ENCODE measurements at regions not wholly inside any gene's neighbourhood (a gene's known extent, or its start where the extent isn't known, plus 50 kb on each side); places are given as distances from the start of the nearest gene placed in this dataset.
A peak's percentile ranks its signal among the peaks of the same experiment; 100 is the strongest.
"Not testable (repeated sequence)": the region's sequence is repeated elsewhere in the genome, so short reads cannot be mapped to it uniquely, and the experiment has no call there.

DNA sequence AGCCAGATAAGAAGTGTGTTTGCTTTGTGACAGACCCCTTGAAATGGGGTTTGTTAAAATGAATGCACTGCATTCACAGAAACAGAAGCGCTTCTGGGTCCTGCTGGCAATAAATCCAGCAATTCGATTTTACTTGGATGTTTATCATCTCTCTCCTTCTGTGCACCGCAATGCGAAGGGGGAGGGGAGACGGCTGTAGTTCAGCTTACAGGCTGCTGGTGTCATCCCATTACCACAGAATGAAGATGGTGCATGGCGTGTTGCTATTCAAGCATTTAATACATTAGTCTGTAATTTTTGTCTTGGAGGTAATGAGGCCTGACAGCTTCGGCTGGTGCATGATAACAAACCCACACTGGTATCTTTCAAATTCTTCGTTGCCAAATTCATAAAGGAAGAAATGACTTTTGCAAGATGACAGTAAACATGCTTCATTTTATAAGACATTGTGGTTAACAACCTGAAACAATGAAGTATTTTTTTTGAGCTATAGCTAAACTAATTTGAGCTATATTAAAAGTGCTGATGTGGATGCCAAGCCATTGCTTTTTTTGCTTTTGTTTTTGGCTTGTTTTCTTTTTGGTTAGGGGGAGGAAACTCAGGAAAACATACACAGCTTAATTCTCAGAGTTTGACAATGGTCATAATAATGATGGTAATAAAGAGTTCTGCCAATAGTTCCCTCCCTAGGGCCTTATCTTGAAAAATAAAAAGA, 418.3 kb downstream of the OTOL1 start:
- peak; percentile 63 for DNase-seq (ENCODE audit: low read depth)

DNA sequence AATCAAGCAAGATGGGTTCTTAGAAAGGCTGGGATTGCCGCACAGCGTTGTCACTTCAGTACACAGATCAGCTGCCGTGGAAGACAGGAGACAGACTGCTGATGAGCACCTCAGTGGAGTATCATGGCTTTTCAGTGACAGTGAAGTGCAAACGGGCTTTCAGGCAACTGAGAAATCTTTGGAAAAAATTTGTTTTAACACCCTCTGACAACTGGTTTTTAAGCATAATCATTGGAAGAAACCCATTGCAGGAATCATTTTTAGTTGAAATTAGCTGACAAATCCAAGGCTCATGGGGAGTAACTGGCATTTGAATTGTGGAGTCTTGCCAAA, 418.8 kb downstream of the OTOL1 start:
- peak; percentile 4 for DNase-seq (ENCODE audit: low read depth)

DNA sequence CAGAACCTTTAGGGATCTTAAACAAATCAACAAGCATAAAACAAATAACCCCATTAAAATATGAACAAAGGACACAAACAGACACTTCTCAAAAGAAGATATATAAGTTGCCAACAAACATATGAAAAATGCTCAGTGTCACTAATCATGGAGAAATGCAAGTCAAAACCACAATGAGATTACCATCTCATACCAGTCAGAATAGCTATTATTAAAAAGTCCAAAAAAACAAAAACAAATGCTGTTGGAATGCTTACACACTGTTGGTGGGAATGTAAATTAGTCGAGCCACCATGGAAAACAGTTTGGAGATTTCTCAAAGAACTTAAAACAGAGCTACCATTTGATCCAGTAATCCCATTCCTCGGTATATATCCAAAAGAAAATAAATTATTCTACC, 423.6 kb downstream of the OTOL1 start:
- no peak for DNase-seq (ENCODE audit: low read depth)

DNA sequence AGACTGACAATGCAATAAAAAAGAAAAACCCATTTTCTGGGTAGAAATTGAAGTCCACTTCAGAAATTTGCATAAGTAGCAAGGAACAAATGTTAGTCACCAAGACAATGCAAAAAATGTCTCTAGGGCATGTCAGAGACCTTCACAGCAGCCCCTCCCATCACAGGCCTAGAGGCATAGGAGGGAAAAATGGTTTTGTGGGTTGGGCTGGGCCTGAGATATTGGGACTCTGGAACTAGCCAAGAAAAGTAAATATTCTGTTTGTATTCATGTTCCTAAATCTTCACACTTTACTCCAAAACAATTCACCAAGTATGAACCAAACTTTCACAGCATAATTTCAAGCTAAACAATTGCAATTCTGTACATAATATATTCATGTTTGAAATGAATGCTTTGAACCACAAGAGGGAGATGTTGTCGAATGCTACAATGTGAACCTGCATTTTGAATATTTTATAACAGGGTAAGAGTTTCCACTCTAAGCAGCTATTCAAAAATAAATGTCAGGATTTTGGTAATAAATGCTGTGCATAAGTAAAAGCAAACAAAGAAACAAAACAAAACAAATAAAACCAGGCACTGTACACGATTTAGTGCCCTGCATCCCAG, 429.2 kb downstream of the OTOL1 start:
- DNase-seq (ENCODE audit: low read depth): no peak

DNA sequence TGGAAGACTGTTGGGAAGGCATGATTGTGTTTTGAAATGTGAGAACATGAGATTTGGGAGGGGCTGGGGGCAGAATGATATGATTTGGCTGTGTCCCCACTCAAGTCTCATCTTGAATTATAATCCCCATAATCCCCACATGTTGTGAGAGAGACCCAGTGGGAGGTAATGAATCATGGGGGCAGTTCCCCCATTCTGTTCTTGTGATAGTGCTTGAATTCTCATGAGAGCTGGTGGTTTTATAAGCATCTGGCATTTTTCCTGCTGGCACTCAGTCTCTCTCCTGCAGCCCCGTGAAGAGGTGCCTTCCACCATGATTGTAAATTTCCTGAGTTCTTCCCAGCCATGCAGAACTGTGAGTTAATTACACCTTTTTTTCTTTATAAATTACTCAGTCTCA, 430.5 kb downstream of the OTOL1 start:
- DNase-seq (ENCODE audit: low read depth): no peak

DNA sequence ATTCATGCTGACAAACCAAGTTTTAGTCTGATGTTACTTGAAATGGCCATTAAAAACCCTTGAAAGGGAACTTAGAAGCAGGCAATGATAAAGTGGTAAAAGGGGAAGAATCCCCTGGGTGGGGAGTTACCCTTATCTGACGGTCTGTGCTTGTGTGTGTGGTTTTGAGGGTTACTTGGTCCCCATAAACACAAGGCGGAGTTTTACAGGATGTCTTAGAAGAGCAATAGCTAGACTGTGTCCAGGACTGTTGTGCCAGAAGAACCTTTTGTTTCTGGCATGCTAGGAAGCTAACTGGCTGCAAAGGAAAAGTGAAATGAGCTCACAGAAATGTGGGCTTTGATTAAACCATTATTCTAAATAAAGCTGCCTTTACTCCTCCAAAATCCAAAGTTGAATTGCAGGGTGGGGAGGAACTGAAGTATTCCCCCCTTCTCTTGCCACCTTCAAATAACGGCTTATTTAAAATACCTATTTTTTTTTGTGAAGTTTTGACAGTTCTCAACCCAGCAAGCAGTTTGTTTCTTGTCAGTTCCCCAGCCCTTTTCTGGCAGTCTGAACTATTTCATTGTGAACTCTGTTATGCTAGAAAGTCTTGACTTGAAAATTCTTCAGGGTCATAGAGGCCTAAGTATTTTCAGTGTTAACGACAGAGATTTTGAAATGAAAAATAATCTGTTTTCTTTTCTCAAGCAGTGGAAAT, 443.5 kb downstream of the OTOL1 start:
- DNase-seq (ENCODE audit: low read depth): no peak

DNA sequence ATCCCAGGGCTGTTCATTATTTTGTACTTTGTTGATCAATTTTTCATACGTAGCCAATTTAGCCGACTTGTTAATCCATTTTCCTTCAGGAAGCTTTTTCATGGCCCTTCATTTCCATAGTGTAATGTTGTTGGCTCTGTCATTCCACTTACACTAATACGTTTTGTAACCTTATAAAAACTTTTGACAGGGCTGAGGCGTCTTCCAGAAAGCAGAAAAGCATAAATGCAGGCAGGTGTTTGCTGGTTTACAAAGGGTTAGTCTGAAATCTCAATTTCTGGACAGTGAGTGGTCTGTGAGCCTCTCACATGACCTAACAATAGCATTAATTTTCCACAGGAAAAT, 444.0 kb downstream of the OTOL1 start:
- DNase-seq (ENCODE audit: low read depth): no peak

DNA sequence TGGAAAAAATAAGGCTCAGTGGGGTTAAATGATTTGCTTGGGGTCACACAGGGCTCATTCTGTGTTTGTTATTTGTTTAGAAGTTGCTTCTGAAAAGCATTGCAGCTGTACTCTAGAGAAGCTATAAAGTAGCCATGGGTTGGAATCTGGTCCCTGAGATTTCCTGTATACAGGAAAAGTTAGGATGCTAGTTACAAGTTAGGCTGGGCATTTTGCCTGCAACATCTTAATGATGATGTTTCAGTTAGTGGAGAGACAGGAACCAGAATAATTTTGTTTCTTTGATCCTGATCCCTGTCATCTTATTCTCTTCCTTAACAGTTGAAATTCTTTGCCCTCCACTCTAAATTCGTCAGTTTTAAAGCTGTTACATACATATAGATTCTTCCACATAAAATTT, 445.3 kb downstream of the OTOL1 start:
- DNase-seq (ENCODE audit: low read depth): no peak

DNA sequence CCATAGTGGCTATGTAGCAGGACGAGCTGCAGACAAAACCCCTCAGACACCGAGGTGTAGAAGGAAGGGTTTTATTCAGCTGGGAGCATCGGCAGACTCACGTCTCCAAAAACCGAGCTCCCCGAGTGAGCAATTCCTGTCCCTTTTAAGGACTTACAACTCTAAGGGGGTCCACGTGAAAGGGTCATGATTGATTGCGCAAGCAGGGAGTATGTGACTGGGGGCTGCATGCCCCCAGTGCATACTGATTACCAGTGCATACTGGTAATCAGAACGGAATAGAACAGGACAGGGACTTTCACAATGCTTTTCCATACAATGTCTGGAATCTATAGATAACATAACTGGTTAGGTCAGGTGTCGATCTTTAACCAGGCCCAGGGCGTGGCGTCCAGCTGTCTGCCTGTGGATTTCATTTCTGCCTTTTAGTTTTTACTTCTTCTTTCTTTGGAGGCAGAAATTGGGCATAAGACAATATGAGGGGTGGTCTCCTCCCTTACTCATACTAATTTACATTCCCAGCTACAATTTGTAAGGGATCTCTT, 447.3 kb downstream of the OTOL1 start:
- DNase-seq (ENCODE audit: low read depth): not testable (repeated sequence)

DNA sequence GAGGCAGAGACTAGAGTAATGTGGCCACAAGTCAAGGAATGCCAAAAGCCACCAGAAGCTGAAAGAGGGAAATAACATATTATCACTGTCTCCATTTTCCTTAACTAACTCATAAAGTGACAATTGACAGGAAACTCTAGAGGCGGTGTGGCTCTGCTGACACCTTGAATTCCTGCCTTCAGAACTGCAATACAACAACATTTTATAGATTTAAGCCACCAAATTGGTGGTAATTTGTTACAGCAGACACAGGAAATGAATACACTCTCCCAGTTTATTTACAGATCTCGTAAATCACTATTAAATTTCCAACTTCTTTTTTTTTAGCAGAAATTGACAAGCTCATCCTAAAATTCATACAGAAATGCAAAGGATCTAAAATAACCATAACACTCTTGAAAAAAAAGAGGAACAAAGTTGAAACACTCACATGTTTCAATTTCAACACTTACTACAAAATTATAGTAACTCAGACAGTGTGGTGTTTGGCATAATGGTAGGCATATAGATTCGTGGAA, 449.9 kb downstream of the OTOL1 start:
- DNase-seq (ENCODE audit: low read depth): no peak

DNA sequence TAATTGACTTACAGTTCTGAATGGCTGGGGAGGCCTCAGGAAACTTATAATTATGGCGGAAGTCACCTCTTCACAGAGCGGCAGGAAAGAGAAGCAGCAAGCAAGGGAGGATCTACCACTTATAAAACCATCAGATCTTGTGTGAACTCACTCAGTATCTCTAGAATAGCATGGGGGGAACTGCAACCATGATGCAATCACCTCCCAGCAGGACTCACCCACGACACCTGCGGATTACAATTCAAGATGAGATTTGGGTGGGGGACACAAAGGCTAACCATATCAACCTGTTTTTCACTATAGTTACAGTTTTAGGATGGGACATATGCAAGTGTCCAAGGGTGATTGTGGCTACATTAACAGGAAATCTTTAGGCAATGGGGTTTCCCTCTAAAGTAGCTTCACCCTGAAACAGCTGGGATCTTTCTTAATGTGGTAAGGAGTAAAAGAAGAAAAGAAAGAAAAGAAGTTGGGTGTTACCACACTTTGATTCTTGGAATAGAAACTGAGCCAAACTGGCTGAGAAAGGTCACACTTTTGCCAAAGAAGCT, 453.8 kb downstream of the OTOL1 start:
- no peak for DNase-seq (ENCODE audit: low read depth)

DNA sequence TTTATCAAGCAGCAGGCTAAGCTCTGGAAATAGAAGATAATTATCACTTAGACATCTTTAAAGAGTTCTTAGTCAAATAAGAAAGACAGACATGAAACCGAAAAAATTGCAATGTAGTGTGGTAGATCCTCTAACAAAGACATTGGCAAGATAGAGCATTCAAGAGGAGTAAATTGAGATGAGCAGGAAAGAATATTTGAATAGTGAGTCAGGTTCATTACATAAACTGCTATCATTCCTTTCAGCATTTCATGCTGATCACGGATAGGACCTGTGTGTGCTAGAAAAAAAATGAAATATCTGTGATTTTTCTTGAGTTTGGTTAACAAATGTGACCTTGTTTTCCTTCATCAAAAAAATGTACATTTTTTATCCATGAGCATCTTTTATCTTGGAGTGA, 460.9 kb downstream of the OTOL1 start:
- no peak for DNase-seq (ENCODE audit: low read depth)

DNA sequence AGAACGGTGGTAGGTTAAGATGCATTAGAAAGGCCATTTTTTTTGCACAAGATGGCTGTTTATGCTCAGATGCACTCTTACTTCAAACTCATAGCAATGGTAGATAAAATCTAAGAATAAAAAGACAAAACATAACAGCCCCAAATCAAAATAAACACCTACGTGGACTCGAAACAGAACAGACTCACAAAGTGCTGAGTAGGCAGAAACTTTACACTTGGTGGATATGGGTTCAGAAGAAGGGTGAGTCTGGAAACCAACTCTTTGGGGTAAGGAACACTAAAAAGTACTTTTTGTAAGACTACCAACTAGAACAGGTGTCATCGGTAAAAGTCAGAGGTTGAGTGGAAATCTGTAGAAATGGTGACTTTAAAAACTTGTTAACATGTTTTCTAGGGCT, 468.2 kb downstream of the OTOL1 start:
- DNase-seq (ENCODE audit: low read depth): no peak

DNA sequence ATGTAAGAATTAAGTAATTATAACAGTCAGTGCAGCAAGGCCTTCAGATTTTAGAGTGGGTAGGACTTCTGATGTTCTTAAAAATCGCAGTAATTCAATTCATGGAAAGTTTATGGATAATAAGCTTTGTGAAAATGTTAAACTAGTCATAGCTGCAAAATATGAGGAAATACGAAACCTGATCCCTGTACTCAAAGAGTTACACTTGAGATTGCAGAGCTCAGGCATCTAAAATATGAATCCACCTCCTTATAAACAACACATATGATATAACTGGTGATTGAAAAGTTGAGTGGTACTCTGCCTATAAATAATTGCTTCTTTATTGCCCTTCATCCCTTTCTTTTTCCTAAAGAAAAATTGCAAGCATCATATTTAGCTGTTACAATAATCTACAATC, 473.3 kb downstream of the OTOL1 start:
- no peak for DNase-seq (ENCODE audit: low read depth)

DNA sequence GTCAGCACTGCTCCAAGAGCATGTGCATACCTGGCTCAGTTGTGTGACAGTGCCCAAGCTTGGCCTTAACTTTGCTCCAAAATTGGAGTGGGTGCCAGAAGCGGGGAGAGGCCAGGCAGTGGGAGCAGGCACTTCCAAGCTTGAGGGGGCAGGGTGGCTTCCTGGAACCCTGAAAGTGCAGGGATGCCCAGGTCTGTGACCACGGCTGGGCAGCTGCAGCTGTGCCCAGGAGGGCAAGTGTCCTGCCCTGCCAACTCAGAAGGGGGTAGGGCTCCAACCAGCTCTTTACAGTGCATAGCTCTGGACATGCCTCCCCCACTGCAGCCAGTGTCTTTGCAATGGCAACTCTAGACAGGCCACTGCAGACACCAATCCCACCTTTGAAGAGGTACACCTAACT, 478.6 kb downstream of the OTOL1 start:
- DNase-seq (ENCODE audit: low read depth): no peak

DNA sequence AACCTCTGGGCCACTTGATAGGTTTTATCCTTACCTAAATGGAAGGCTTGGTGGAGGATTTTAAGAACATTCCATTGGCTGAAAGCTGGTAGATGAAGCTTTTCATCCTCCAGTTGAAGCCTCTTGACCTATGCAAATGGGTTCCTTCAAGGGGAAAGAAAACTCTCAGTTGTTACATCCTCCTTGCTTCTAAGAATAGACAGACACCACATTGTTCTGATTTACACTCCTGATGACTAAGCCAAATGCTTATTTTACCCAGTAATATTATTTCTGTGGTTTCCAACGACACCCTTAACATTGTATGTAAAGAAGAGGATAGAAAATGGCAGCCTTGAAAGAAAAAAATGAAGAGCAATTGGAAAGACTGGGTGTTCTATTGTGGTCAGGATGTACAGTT, 480.5 kb downstream of the OTOL1 start:
- DNase-seq (ENCODE audit: low read depth): peak; percentile 27

DNA sequence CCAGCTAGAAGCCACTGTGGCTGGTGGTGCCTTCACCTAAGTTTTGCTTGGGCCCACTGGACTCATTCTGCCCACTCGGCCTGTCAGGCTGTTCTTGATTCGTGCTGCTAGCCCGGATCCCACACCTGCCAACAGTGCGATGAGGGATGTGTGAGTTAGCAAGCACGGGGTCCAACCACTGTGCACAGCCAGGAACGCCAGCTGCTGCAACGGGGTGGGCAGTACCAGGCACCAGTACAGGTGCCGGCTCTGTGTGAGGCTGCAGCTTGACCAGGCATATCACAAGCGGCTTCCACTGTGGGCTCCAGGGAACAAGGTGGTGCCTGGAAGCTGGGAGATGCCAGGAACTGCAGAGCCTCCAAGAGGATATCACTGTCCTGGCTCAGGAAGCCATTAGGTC, 481.2 kb downstream of the OTOL1 start:
- DNase-seq (ENCODE audit: low read depth): no peak

DNA sequence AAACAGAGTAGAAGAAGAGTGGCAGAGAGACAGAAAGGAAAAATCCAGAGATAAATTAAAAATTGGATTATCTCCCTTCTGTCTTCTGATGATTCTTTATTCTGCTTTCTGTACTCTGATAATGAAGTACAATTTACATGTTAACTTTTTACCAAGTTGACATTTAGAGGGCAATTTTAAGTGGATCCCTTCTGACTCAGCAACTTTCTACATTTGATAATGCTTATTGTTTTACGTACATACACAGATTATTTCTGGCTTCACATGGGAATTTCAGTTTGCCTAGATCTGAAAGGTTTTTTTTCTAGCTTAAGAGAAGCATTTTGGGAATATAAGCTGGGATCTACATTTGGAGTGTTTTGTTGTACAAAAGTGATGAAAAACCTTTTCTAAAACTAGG, 491.3 kb downstream of the OTOL1 start:
- DNase-seq (ENCODE audit: low read depth): no peak

DNA sequence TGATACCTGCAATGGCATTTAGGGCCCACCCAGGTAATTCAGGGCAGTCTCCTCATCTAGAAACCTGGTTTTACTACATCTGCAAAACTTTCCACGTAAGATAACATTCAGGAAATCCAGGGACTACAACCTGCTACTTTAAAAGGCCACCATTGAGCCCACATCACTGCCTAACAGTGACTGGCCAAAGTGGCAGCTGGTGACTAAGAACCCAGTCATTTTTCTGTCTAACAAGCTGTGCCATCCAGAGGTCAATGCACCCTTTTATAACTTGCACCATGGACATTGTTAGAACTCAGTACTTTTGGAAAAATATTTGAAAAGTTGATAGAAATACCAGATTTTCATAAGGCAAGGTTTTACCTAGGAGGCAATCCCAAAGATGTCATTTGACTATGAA, 492.4 kb downstream of the OTOL1 start:
- DNase-seq (ENCODE audit: low read depth): peak; percentile 1

DNA sequence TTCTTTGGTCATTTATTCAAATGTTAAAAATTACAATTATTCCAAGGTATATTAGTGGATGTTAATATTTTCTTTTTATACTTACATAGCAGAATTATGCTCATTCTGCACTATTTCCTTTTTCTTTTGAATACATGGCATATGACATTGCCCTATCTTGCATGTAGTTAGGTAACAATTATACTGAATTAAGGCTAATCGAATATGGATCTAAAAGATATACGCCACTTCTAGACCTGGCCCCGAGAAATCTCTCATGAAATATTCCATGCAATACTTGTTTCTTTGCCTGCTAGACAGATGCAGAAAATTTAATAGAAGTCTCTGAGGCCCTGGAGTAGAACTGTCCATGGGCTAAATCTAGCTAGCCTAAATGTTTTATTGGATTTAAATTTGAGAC, 493.4 kb downstream of the OTOL1 start:
- DNase-seq (ENCODE audit: low read depth): no peak

DNA sequence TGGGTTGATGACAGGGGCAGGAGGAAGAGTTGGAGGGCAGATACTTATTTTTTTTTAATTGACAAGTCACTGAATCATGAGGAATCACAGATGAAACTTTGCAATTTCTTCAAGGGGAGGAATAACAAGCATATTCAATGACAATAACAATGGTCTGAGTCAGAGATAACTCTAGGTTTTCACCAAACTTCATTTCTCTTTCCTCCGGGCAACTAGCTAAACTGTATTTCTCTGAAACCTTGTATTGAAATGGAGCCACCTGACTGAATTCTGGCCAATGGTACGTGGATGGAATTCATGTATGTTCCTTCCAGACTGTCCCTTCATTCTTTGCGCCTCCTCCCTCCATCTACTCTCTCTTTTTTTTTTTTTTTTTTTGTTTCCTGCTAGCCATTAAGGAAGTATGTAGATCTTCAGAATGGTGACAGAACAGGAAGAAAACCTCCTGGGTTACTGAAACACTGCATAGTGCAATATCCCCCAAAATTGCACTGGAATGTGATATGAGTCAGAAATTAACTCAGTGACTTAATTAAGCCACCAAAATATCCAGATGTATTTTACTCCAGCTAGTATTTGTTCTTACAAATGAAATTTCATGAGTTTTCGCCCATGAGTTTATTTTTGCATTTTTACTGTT, 495.4 kb downstream of the OTOL1 start:
- DNase-seq (ENCODE audit: low read depth): peak; percentile 2

DNA sequence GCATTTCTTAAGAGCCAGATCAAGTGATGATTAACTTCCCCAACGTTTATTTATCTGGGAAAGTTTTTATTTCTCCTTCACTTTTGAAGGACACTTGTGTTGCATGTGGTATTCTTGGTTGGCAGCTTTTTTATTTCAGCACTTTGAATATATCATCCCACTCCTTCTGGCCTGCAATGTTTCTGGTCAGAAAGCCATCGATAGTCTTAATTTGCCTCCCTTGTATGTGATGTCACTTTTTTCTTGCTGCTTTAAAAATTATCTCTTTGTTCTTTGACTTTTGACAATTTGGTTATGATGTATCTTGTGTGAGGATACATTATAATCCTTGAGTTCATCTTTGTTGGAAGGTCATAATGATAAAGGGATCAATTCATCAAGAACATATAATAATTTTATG, 503.2 kb downstream of the OTOL1 start:
- no peak for DNase-seq (ENCODE audit: low read depth)

Measured in RPMI7951 (cell line).